Coronary artery (tissue), 2 donors: ENCODE measurements at regions not wholly inside any gene's neighbourhood (a gene's known extent, or its start where the extent isn't known, plus 50 kb on each side); places are given as distances from the start of the nearest gene placed in this dataset.

ENCODE experiments used
- DNase-seq: peaks from one replicate; pipeline ENCODE4 v3.0.0-alpha.2; 2017; ENCODE audit warnings: low spot score
- H3K27ac ChIP-seq, 2 donors: fragments of 200-600 bp; sonication (generic); one replicate each; pipeline ENCODE4 v1.5.1; 2016 to 2019
- H3K4me3 ChIP-seq: fragments of 200-600 bp; sonication (generic); 2 replicates; pipeline ENCODE4 v1.5.1; 2016; ENCODE audit warnings: mild to moderate bottlenecking, moderate library complexity
- CTCF ChIP-seq: fragments of 200-600 bp; sonication (generic); IDR thresholded peaks from one replicate; pipeline ENCODE4 v1.5.1; 2019; ENCODE audit warnings: antibody characterized with exemption

- Histone ChIP-seq H3K4me3 (no peak overlapping the region), H3K27ac (no peak overlapping the region)
- TF ChIP-seq CTCF: no peak
- no peak for DNase-seq
Measured at GRCh38 chr9:2351324-2351723, 270.3 kb upstream of the VLDLR start.

- H3K4me3 ChIP-seq: no peak overlapping the region
- no peak for DNase-seq
- H3K27ac ChIP-seq: no peak overlapping the region
- TF ChIP-seq CTCF: no peak
Measured at GRCh38 chr9:2354216-2354615, 267.4 kb upstream of the VLDLR start.

GRCh38 chr9:2354856-2355696, 266.5 kb upstream of the VLDLR start:
- Histone ChIP-seq H3K27ac (no peak overlapping the region), H3K4me3 (no peak overlapping the region)
- no peak for TF ChIP-seq CTCF
- DNase-seq: no peak

- Histone ChIP-seq H3K4me3 (no peak overlapping the region), H3K27ac (no peak overlapping the region)
- no peak for TF ChIP-seq CTCF
- no peak for DNase-seq
Measured at GRCh38 chr9:2355697-2355983, 265.9 kb upstream of the VLDLR start.

- no peak for DNase-seq
- H3K27ac ChIP-seq: no peak overlapping the region
- TF ChIP-seq CTCF: no peak
- no peak overlapping the region for H3K4me3 ChIP-seq
Measured at GRCh38 chr9:2356041-2356790, 265.4 kb upstream of the VLDLR start.

GRCh38 chr9:2359891-2360471, 261.6 kb upstream of the VLDLR start:
- H3K4me3 ChIP-seq: no peak overlapping the region
- DNase-seq: no peak
- H3K27ac ChIP-seq: no peak overlapping the region
- no peak for TF ChIP-seq CTCF
